ENCODE measurements at regions not wholly inside any gene's neighbourhood (a gene's known extent, or its start where the extent isn't known, plus 50 kb on each side); places are given as distances from the start of the nearest gene placed in this dataset.
"Not testable (repeated sequence)": the region's sequence is repeated elsewhere in the genome, so short reads cannot be mapped to it uniquely, and the experiment has no call there.

DNA sequence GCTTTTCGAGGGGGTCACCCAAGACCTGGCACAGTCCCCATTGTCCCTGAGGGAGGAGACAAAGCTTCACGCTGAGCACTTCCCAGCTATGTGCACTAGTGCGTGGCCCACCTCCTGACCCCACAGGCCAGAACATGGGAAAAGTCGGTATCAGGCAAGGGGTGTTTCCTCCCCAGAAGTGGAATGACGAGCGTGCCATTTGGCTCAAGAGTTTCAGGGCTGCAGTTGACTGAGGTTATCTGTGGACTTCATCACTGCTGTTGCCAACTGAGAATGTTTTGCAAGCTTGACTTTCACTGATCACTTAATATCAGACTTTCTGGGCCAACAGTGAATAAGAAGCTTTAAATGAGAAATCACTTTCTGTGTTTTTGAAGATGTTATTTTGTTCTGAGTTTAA is 137.0 kb upstream of the AFDN start:
- no peaks in the 10 kb centered on the region for H3K4me1 ChIP-seq
- H3K9me3 ChIP-seq = no peaks in the 10 kb centered on the region
- H3K27ac ChIP-seq = no peak overlapping the region
- no peak for ATAC-seq
- DNase-seq = no peak
- TF ChIP-seq CTCF (IDR thresholded peaks at IDR 0.05) = no peak
- no peaks in the 10 kb centered on the region for H3K27me3 ChIP-seq
- intact Hi-C loops (cut with DNase I) = no loop called here
- no peaks in the 10 kb centered on the region for H3K36me3 ChIP-seq
- WGBS, 2 donors = 40 to 44% methylated on average over 6 of the region's 6 CpGs
- no peak for FAIRE-seq
- no peak overlapping the region for H3K4me3 ChIP-seq

DNA sequence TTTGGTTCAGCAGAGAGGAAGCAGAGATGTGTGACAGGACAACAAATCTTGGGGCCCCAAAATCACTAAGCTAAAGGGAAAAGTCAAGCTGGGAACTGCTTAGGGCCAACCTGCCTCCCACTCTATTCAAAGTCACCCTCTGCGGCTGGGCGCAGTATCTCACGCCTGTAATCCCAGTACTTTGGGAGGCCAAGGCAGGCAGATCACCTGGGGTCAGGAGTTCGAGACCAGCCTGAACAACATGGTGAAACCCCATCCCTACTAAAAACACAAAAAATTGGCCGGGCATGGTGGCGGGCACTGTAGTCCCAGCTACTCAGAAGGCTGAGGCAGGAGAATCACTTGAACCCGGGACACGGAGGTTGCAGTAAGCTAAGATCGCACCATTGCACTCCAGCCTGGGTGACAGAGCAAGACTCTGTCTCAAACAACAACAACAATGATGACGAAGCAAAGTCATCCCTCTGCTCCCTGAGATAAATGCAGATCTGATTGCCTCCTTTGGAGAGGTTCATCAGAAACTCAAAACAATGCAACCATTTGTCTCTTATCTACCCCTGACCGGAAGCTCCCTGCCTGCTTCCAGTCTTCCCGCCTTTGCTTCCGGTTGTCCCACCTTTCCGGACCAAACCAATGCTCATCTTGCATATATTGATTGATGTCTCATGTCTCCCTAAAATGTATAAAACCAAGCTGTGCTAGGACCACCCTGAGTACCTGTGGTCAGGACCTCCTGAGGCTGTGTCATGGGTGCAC is 136.4 kb upstream of the AFDN start:
- intact Hi-C loops (cut with DNase I); H3K4me3 ChIP-seq; DNase-seq; H3K36me3 ChIP-seq; ATAC-seq; H3K9me3 ChIP-seq; H3K27me3 ChIP-seq; H3K27ac ChIP-seq; H3K4me1 ChIP-seq; FAIRE-seq: not testable (repeated sequence)
- WGBS, 2 donors = 83 to 85% methylated on average over 14 of the region's 14 CpGs

- 86% methylated on average over 6 of the region's 6 CpGs for WGBS, 2 donors
- DNase-seq (no peak), FAIRE-seq (no peak), ATAC-seq (no peak)
- no peak overlapping the region for H3K27ac ChIP-seq
- H3K9me3 ChIP-seq = no peaks in the 10 kb centered on the region
- TF ChIP-seq CTCF (IDR thresholded peaks at IDR 0.05) = no peak
- H3K4me1 ChIP-seq = no peaks in the 10 kb centered on the region
- H3K36me3 ChIP-seq = no peaks in the 10 kb centered on the region
- no peaks in the 10 kb centered on the region for H3K27me3 ChIP-seq
- intact Hi-C loops (cut with DNase I) = no loop called here
- H3K4me3 ChIP-seq = no peak overlapping the region
Measured at GRCh38 chr6:167690931-167691330, 135.8 kb upstream of the AFDN start.

DNA sequence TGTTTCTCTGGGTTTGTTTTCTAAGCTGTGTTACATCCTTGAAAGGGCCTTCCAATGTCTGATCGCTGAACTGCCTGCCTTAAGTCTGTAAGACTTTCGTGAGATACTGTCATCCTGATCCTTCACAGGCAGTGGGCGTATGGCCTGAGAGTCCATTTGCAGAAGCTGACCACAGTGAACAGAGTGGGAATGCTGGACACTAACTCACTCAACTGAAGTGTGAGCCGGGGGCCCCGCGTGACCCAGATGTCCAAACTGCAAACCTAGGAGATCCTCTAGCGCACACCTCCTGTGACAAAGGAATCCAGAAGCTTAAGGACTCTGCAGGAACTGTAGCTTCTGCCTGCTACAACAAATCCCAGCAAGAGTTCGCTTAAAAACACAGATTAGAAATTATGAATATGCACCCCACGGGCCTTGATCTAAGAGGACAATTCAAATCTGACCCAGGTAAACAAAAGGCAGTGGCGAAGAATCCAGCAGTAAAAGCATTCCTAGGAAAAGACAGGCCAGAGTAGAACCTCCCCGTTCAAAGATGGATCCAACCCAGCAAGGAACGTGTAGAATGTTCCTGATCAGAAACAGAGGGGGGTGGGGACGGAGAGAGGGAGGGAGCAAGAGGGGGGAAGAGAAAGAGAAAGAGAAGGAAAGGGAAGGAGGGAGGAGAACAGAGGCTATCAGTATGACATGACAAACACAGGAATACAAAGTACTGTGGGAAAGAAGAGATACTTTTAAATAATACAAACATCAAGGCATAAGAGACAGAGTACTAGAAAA is 135.0 kb upstream of the AFDN start:
- ATAC-seq (no peak), DNase-seq (no peak), FAIRE-seq (no peak)
- no peak overlapping the region for H3K27ac ChIP-seq
- no peaks in the 10 kb centered on the region for H3K27me3 ChIP-seq
- 87 to 91% methylated on average over 13 of the region's 13 CpGs for WGBS, 2 donors
- no peak for TF ChIP-seq CTCF (IDR thresholded peaks at IDR 0.05)
- intact Hi-C loops (cut with DNase I) = no loop called here
- H3K9me3 ChIP-seq = no peaks in the 10 kb centered on the region
- H3K4me1 ChIP-seq = no peaks in the 10 kb centered on the region
- H3K36me3 ChIP-seq = no peaks in the 10 kb centered on the region
- H3K4me3 ChIP-seq = no peak overlapping the region

GRCh38 chr6:167693478-167693877 is 133.2 kb upstream of the AFDN start:
- H3K9me3 ChIP-seq; FAIRE-seq; DNase-seq; H3K36me3 ChIP-seq; H3K4me1 ChIP-seq; ATAC-seq; H3K4me3 ChIP-seq; intact Hi-C loops (cut with DNase I); H3K27ac ChIP-seq; H3K27me3 ChIP-seq: not testable (repeated sequence)
- 91 to 94% methylated on average over 8 of the region's 8 CpGs for WGBS, 2 donors

DNA sequence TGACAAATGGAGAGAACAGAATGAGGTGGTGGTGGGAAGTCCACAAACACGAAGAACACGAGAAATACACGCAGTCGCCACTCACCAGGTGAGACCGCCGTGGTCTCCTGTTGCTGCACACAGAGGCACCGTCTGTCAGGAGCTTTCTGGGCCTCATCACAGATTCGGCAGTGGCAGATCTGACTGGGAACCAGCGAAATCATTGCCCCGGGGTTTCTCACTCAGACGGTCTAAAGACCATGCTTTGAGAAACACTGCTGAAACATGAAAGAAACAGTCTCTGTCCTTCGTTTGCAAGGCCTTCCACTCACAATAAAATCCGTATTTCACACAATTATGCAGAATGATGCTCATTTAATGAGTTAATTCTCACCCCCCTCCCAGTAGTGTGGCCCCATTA is 130.9 kb upstream of the AFDN start:
- ATAC-seq = no peak
- no peak for TF ChIP-seq CTCF (IDR thresholded peaks at IDR 0.05)
- Histone ChIP-seq H3K4me1 (no peaks in the 10 kb centered on the region), H3K4me3 (no peak overlapping the region), H3K27ac (no peak overlapping the region), H3K27me3 (no peaks in the 10 kb centered on the region), H3K9me3 (no peaks in the 10 kb centered on the region), H3K36me3 (no peaks in the 10 kb centered on the region)
- FAIRE-seq = no peak
- no peak for DNase-seq
- 88 to 93% methylated on average over 13 of the region's 13 CpGs for WGBS, 2 donors
- intact Hi-C loops (cut with DNase I) = no loop called here
